Endothelial cell of umbilical vein (primary cell): ENCODE measurements at regions not wholly inside any gene's neighbourhood (a gene's known extent, or its start where the extent isn't known, plus 50 kb on each side); places are given as distances from the start of the nearest gene placed in this dataset.

ENCODE experiments used
- BruUV-seq: library from RNA; stranded (reverse); fragments of 400-500 nt; replicated peaks from 2 replicates; lab custom pipeline; 2021; lab: Mats Ljungman, UMichigan
- CTCF ChIA-PET: fragments of 300-600, 350-600 bp; sonication (Branson Sonifier 250); formaldehyde crosslinking; loops from one replicate; lab custom pipeline; 2021; ENCODE audit warnings: antibody characterized with exemption, inconsistent platforms; lab: Charles Lee
- POLR2A ChIA-PET: fragments of 300-600, 350-600 bp; sonication (Branson Sonifier 250); formaldehyde crosslinking; loops from one replicate; lab custom pipeline; 2021; ENCODE audit warnings: antibody characterized with exemption, inconsistent platforms; lab: Charles Lee
- DNase-seq: peaks from one replicate; pipeline ENCODE4 v3.0.0-alpha.2; 2011; ENCODE audit warnings: low read depth, low spot score
- FAIRE-seq: peaks from 2 replicates; lab custom pipeline; 2011; peaks lifted over from hg19 to GRCh38; lab: Jason Lieb, UNC
- H2AFZ ChIP-seq: 2 replicates; pipeline ENCODE4 v1.6.0; 2012; ENCODE audit warnings: low read depth, low read length, control low read depth, inconsistent platforms
- H3K27ac ChIP-seq: 2 replicates; pipeline ENCODE4 v1.5.1; 2011; ENCODE audit warnings: low read depth, mild to moderate bottlenecking, control low read depth, low read length, moderate library complexity; ENCODE audit not compliant: insufficient read depth
- H3K27me3 ChIP-seq, 2 experiments: 2 replicates each; pipeline versions ENCODE4 v1.6.0 to v1.6.1; 2011; ENCODE audit warnings: low read length in 2 of 2, mixed read lengths in 1 of 2; ENCODE audit not compliant: control insufficient read depth in 2 of 2, insufficient read depth in 2 of 2
- H3K36me3 ChIP-seq, 2 experiments: 2 replicates in 1 of 2; 3 replicates in 1 of 2; pipeline ENCODE4 v1.5.1; 2011; ENCODE audit warnings: low read length in 2 of 2, mild to moderate bottlenecking in 1 of 2, moderate library complexity in 1 of 2; ENCODE audit not compliant: control insufficient read depth in 2 of 2, insufficient read depth in 2 of 2; ENCODE audit errors: extremely low read depth in 1 of 2
- H3K4me1 ChIP-seq: 3 replicates; pipeline ENCODE4 v1.5.1; 2011; ENCODE audit warnings: mild to moderate bottlenecking, low read length; ENCODE audit not compliant: control insufficient read depth, insufficient read depth; ENCODE audit errors: extremely low read depth
- H3K4me2 ChIP-seq: 2 replicates; pipeline ENCODE4 v1.6.1; 2011; ENCODE audit warnings: low read length, control low read depth, mixed read lengths; ENCODE audit not compliant: insufficient read depth
- H3K4me3 ChIP-seq, 3 experiments: fragments of 200-600 bp in 1 of 3; sonication (generic), shearing (Covaris generic) in 1 of 3; replicated peaks in 1 of 3; 2 replicates each; pipeline ENCODE4 v1.5.1; 2011 to 2016; ENCODE audit warnings: control low read depth in 3 of 3, low read length in 3 of 3, mild to moderate bottlenecking in 2 of 3, inconsistent platforms in 1 of 3, low read depth in 1 of 3, moderate library complexity in 1 of 3; ENCODE audit not compliant: insufficient read depth in 1 of 3
- H3K79me2 ChIP-seq: 2 replicates; pipeline ENCODE4 v1.6.0; 2012; ENCODE audit warnings: low read length, inconsistent platforms; ENCODE audit not compliant: control insufficient read depth, insufficient read depth
- H3K9ac ChIP-seq: replicated peaks from 2 replicates; pipeline ENCODE3; 2011; ENCODE audit warnings: low read length, control low read depth; ENCODE audit not compliant: insufficient read depth; ENCODE audit errors: extremely low read depth
- H3K9me1 ChIP-seq: replicated peaks from 3 replicates; pipeline ENCODE4 v1.6.0; 2011; ENCODE audit warnings: mild to moderate bottlenecking, low read length; ENCODE audit not compliant: control insufficient read depth, insufficient read depth; ENCODE audit errors: extremely low read depth
- H3K9me3 ChIP-seq: replicated peaks from 2 replicates; pipeline ENCODE4 v1.5.1; 2012; ENCODE audit warnings: low read length, inconsistent platforms; ENCODE audit not compliant: control insufficient read depth, insufficient read depth
- H4K20me1 ChIP-seq: replicated peaks from 2 replicates; pipeline ENCODE3; 2011; ENCODE audit warnings: mild to moderate bottlenecking, low read length; ENCODE audit not compliant: control insufficient read depth, insufficient read depth; ENCODE audit errors: extremely low read depth
- FOS ChIP-seq: IDR thresholded peaks from 2 replicates; pipeline ENCODE4 v1.6.1; 2011; ENCODE audit warnings: mild to moderate bottlenecking, low read length, moderate library complexity, borderline replicate concordance; ENCODE audit not compliant: insufficient read depth
- JUN ChIP-seq: IDR thresholded peaks from 2 replicates; pipeline ENCODE4 v1.6.1; 2011; ENCODE audit warnings: borderline replicate concordance, low read depth; ENCODE audit not compliant: insufficient read length, insufficient read depth
- POLR2A ChIP-seq: IDR thresholded peaks from 2 replicates; pipeline ENCODE4 v1.6.1; 2012; ENCODE audit warnings: low read depth, mild to moderate bottlenecking, control low read depth, low read length
- POLR2AphosphoS5 ChIP-seq: IDR thresholded peaks from 2 replicates; pipeline ENCODE4 v1.6.1; 2012; ENCODE audit warnings: low read depth, mild to moderate bottlenecking, control low read depth, low read length, moderate library complexity; ENCODE audit not compliant: insufficient read depth
- dilution Hi-C: fragments of 300-500 bp; cut with MboI; formaldehyde crosslinking; loops from one replicate; pipeline ENCODE4 v1.15.0; 2019; ENCODE audit warnings: low sequenced_read_pairs; ENCODE audit not compliant: extremely low pct_ligation_motif_present
- intact Hi-C: fragments of 100-400 bp; cut with micrococcal nuclease; formaldehyde crosslinking; loops from one replicate; pipeline ENCODE4 v1.10.0; 2022
- TF ChIP-seq, protein P1 (sequence below): IDR thresholded peaks from 2 replicates; pipeline ENCODE4 v1.6.1; 2011; ENCODE audit not compliant: insufficient read depth, insufficient read length

DNA sequence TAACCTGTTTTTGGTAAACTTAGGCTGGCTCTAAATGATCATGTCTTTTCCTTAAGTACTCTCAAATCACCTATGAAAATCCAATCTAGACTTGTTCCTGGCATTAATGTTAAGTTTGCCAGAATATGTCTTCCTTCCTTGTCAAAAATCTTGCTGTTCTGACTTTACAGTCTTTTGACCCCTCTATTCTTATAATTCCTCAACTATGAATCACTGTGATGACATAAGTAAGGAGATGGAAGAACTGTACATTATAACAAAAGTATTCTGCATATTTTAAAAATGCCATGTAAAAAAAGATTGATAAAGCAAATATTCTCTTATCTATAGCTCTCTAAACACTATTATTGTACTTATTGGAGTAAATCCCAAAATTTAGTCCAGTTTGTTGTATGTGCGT is 51.4 kb upstream of the BAZ1A start:
- intact Hi-C loops (loop anchor here (1.0 kb wide), 1 partner anchor 8 kb away; no protein-coding TSS in a partner anchor), dilution Hi-C loops (no loop called here)
- peak overlapping the region; percentile 40 for H3K27ac ChIP-seq
- peak overlapping the region; percentile 50 for H3K4me2 ChIP-seq
- H3K36me3 ChIP-seq, result no peaks in the 10 kb centered on the region
- FAIRE-seq (peak; percentile 49), DNase-seq (peak; percentile 60)
- no peaks in the 10 kb centered on the region for H3K27me3 ChIP-seq
- BruUV-seq, result no TSS peak
- no peaks in the 10 kb centered on the region for H3K9me3 ChIP-seq
- peak overlapping the region; percentile 20 for H3K9ac ChIP-seq
- ChIA-PET POLR2A (no interaction called here), CTCF (no interaction called here)
- H2AFZ ChIP-seq, result peak overlapping the region; percentile 48
- no peaks in the 10 kb centered on the region for H4K20me1 ChIP-seq
- H3K4me1 ChIP-seq, result peaks cover 28% of the 10 kb centered on the region
- H3K79me2 ChIP-seq, result no peaks in the 10 kb centered on the region
- H3K9me1 ChIP-seq, result no peaks in the 10 kb centered on the region
- TF ChIP-seq POLR2AphosphoS5 (no peak), FOS (peak; percentile 70), POLR2A (no peak), JUN (peak; percentile 53)
- TF ChIP-seq, protein P1, sequence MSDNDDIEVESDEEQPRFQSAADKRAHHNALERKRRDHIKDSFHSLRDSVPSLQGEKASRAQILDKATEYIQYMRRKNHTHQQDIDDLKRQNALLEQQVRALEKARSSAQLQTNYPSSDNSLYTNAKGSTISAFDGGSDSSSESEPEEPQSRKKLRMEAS, result no peak
- no peak overlapping the region for H3K4me3 ChIP-seq
